Mesothelial cell of epicardium (in vitro differentiated cells): ENCODE measurements at regions not wholly inside any gene's neighbourhood (a gene's known extent, or its start where the extent isn't known, plus 50 kb on each side); places are given as distances from the start of the nearest gene placed in this dataset.
A peak's percentile ranks its signal among the peaks of the same experiment; 100 is the strongest.
"Not testable (repeated sequence)": the region's sequence is repeated elsewhere in the genome, so short reads cannot be mapped to it uniquely, and the experiment has no call there.

Experiments used
- DNase-seq, 2 experiments: peaks; one replicate each; pipeline ENCODE4 v3.0.0; 2021; ENCODE audit warnings: low spot score in 2 of 2; ENCODE audit not compliant: unreplicated experiment in 2 of 2
- H3K27ac Mint-ChIP-seq: 2 replicates; pipeline ENCODE4 v1.8.0; 2021; ENCODE audit warnings: mixed read lengths
- H3K27me3 Mint-ChIP-seq: 2 replicates; pipeline ENCODE4 v1.8.0; 2021; ENCODE audit warnings: low read depth, mixed read lengths
- H3K36me3 Mint-ChIP-seq: 2 replicates; pipeline ENCODE4 v1.8.0; 2021; ENCODE audit warnings: mixed read lengths
- H3K4me1 Mint-ChIP-seq: 2 replicates; pipeline ENCODE4 v1.8.0; 2021; ENCODE audit warnings: mixed read lengths
- H3K4me3 Mint-ChIP-seq: 2 replicates; pipeline ENCODE4 v1.8.0; 2021; ENCODE audit warnings: mild to moderate bottlenecking, moderate library complexity, mixed read lengths
- H3K9me3 Mint-ChIP-seq: 2 replicates; pipeline ENCODE4 v1.8.0; 2021; ENCODE audit warnings: mixed read lengths
- CTCF ChIP-seq: fragments of 200-600 bp; sonication (generic); IDR thresholded peaks from one replicate; pipeline ENCODE4 v1.5.0; 2021; ENCODE audit warnings: antibody characterized with exemption; ENCODE audit not compliant: unreplicated experiment

GRCh38 chr12:82300611-82301010, 57.6 kb downstream of the CCDC59 start:
- H3K36me3 Mint-ChIP-seq = no peaks in the 10 kb centered on the region
- DNase-seq = no peak
- H3K4me3 Mint-ChIP-seq = no peak overlapping the region
- H3K9me3 Mint-ChIP-seq = peaks cover 4% of the 10 kb centered on the region
- no peak overlapping the region for H3K27ac Mint-ChIP-seq
- peaks cover 18% of the 10 kb centered on the region for H3K4me1 Mint-ChIP-seq
- no peak for TF ChIP-seq CTCF
- peaks cover 5% of the 10 kb centered on the region for H3K27me3 Mint-ChIP-seq

GRCh38 chr12:82299319-82300025, 58.7 kb downstream of the CCDC59 start:
- H3K27ac Mint-ChIP-seq = peak overlapping the region; percentile 58
- no peaks in the 10 kb centered on the region for H3K36me3 Mint-ChIP-seq
- no peak for DNase-seq
- no peak overlapping the region for H3K4me3 Mint-ChIP-seq
- H3K27me3 Mint-ChIP-seq = peaks cover 5% of the 10 kb centered on the region
- TF ChIP-seq CTCF = no peak
- peaks cover 4% of the 10 kb centered on the region for H3K9me3 Mint-ChIP-seq
- peaks cover 18% of the 10 kb centered on the region for H3K4me1 Mint-ChIP-seq

GRCh38 chr12:82290415-82290814, 67.8 kb downstream of the CCDC59 start:
- no peaks in the 10 kb centered on the region for H3K4me1 Mint-ChIP-seq
- no peak overlapping the region for H3K27ac Mint-ChIP-seq
- TF ChIP-seq CTCF = no peak
- no peak overlapping the region for H3K4me3 Mint-ChIP-seq
- DNase-seq = no peak
- H3K27me3 Mint-ChIP-seq = peaks cover 35% of the 10 kb centered on the region
- no peaks in the 10 kb centered on the region for H3K36me3 Mint-ChIP-seq
- no peaks in the 10 kb centered on the region for H3K9me3 Mint-ChIP-seq

GRCh38 chr12:82281335-82281734, 76.9 kb downstream of the CCDC59 start:
- H3K9me3 Mint-ChIP-seq = peaks cover 18% of the 10 kb centered on the region
- not testable (repeated sequence) for H3K36me3 Mint-ChIP-seq, DNase-seq, H3K27ac Mint-ChIP-seq, H3K4me1 Mint-ChIP-seq, H3K4me3 Mint-ChIP-seq, H3K27me3 Mint-ChIP-seq

- no peak for TF ChIP-seq CTCF
- no peak overlapping the region for H3K27ac Mint-ChIP-seq
- H3K9me3 Mint-ChIP-seq = peaks cover 18% of the 10 kb centered on the region
- no peaks in the 10 kb centered on the region for H3K36me3 Mint-ChIP-seq
- H3K4me1 Mint-ChIP-seq = no peaks in the 10 kb centered on the region
- no peak overlapping the region for H3K4me3 Mint-ChIP-seq
- H3K27me3 Mint-ChIP-seq = peaks cover 1% of the 10 kb centered on the region
- no peak for DNase-seq
Observed at GRCh38 chr12:82279536-82280058, 78.6 kb downstream of the CCDC59 start.

- Mint-ChIP-seq H3K27ac (no peak overlapping the region), H3K27me3 (peaks cover 1% of the 10 kb centered on the region), H3K9me3 (peaks cover 17% of the 10 kb centered on the region), H3K4me3 (no peak overlapping the region), H3K36me3 (no peaks in the 10 kb centered on the region), H3K4me1 (no peaks in the 10 kb centered on the region)
- DNase-seq = no peak
- TF ChIP-seq CTCF = no peak
Observed at GRCh38 chr12:82277582-82277981, 80.6 kb downstream of the CCDC59 start.
